ENCODE measurements at regions not wholly inside any gene's neighbourhood (a gene's known extent, or its start where the extent isn't known, plus 50 kb on each side); places are given as distances from the start of the nearest gene placed in this dataset.

GRCh38 chr21:34022627-34023335 lies 50.6 kb upstream of the MRPS6 start:
- no peak for DNase-seq

- no peak for DNase-seq
These were observed 51.7 kb upstream of the MRPS6 start for GRCh38 chr21:34021726-34022125.

- no peak for DNase-seq
These were observed 52.3 kb upstream of the MRPS6 start for GRCh38 chr21:34020983-34021553.

DNA sequence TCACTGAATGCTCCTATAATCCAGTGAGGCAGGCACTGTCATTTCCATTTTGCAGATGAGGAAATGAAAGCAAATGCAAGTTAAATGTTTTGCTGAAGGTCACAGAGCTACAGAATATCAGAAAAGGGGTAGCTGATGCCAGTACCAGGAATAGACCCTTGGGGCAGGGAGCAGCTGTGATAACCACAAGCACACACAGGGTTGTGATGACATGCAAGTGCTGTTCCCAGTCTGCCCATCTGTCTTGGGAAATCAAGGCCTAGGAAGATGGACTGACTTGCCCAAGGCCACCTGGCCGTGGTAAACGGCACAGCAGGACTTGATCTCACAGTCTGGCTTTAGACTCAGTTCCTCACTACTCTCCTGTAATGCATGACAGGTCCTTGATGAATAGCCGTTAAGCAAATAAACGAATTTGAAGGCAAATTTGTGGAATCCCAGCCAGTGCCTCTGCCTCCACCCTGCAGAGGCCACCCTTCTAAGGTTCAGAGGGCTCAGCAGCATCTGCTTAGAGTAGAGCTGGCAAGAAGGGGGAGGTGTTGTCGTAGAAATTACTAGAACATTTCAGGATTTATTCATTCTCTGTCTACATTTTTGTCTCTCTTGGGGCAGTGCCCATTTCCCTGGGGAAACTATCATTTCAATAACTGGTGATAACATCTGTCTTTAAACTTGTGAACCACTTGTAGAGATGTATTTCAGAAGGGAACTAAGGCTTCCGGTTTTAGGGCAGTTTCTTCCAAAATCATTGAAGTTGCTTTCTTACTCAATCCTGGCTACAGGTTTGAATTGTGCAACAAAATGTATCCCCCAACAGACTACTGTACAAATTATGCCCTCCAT lies 53.2 kb upstream of the MRPS6 start:
- DNase-seq, result peak; percentile 22

DNA sequence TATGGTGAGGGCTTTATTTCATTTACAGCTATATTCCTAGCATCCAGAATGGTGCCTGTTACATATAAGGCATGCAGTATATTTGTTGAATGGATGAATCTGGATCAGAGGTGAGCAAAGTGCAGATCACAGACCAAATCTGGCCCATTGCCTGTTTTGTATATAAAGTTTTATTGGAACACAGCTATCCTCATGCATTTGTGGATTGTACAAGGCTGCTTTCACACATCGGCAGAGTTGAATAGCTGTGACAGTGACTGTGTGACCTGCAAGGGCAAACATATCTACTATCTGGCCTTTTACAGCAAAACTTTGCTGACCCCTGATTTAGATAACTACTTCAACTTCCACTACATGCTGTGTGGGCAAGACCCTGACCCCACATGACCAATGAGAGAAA lies 54.0 kb upstream of the MRPS6 start:
- no peak for DNase-seq

DNA sequence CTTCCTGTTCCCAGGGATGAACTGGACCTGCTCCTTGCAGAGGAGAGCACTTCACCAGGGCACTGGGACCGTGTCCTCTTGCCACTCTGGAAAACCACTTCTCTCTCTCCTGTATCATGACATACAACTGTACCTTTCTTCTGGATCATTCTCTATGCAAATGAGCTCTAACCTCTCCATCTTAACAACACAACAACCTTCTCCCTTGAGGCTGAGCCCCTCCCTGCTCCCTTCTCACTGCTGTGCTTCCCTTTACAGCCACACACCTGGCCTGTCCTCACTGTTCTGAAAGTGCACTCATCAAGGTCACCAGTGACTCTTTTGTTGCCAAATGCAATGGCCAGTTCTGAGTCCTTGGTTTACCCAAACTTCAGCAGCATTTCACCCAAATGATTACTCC lies 54.5 kb upstream of the MRPS6 start:
- no peak for DNase-seq

GRCh38 chr21:34018185-34018584 lies 55.2 kb upstream of the MRPS6 start:
- DNase-seq, result no peak

DNA sequence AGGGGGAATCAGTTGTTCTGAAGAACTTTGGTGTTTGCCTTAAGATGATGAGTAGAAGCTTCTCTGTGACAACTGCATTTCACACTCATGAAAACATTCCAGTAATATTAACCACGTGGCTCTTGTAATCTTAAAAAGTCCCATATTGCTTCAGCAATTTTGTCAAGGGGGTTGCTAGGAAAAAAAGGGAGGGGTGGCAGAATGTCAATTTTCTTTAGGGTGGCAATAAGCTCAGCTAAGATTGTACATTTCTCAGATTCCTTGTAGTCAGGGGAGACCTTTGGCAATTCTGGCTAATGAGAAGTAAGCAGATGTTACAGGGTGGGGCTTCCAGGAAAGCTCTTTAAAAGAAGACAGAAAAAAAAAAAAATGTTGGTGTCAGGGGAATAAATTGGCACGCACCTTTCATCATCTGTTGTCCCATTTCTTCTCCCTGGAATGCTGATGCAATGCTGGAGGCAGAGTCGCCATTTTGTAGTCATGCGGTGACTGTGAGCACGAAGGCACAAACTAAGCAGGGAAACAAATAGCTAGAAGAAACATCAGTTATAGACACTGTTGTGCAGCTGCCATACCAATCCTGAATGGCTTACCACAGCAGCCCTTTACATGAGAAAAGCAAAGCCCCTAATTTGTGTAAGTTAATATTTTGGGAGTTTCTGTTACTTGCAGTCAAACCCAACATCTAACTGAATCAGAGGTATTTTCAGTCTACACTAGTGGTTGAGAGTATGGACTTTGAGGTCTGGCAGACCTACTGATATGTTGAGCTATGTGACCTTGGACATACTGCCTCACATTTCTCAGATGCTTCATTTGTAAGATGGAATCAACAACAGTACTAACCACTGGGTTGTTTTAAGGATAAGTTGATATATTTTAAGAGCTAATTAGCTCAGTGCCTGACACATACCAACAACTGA lies 56.1 kb upstream of the MRPS6 start:
- no peak for DNase-seq

GRCh38 chr21:34012640-34013039 lies 60.7 kb upstream of the MRPS6 start:
- no peak for DNase-seq

- no peak for DNase-seq
These were observed 61.7 kb upstream of the MRPS6 start for GRCh38 chr21:34011660-34012059.

- DNase-seq, result no peak
These were observed 64.2 kb upstream of the MRPS6 start for GRCh38 chr21:34009193-34009592.

GRCh38 chr21:34008618-34009017 lies 64.8 kb upstream of the MRPS6 start:
- no peak for DNase-seq

GRCh38 chr21:34006611-34007168 lies 66.7 kb upstream of the MRPS6 start:
- DNase-seq, result no peak

- no peak for DNase-seq
These were observed 68.4 kb upstream of the MRPS6 start for GRCh38 chr21:34004974-34005373.

DNA sequence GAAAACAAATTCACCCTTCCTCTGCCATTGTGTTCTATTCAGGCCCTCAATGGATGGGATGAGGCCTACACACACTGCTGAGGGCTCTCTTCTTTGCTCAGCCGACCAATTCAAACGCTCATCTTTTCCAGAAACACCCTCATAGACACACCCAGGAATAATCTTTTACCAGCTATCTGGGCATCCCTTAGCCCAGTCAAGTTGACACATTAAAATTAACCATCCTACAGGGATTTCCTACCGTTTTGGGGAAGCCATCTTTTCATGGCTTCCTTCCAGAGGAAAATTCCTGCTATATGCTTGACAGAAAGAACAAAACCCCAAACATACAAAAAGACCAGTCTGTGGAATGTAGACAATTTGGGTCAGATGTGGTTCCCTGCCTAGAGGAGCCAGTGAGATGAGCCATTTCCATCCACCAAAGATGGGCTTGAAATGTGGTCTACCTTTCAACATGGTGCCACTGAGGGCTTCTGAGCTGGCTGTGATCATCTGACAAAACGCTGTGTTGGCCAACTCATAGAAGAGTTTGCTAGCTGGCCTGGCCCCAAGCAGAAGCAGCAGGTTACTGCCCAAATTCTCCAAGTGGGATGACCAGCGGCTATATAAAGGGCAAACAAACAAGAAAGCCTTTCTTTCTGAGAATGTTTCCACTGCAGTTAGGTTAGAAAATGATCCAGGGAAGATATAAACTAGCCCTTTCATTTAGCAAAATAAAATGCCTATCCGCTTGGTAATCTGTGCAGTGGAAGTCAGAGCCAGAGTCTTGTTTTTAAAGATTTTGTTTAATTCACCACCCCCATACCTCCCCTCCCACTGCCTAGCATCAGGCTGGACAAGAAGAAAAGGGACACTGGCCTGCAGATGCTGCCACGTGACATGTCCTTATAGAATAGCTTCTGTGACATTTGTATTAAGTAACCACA lies 69.1 kb upstream of the MRPS6 start:
- DNase-seq, result no peak

GRCh38 chr21:34003428-34003827 lies 70.0 kb upstream of the MRPS6 start:
- DNase-seq, result no peak

DNA sequence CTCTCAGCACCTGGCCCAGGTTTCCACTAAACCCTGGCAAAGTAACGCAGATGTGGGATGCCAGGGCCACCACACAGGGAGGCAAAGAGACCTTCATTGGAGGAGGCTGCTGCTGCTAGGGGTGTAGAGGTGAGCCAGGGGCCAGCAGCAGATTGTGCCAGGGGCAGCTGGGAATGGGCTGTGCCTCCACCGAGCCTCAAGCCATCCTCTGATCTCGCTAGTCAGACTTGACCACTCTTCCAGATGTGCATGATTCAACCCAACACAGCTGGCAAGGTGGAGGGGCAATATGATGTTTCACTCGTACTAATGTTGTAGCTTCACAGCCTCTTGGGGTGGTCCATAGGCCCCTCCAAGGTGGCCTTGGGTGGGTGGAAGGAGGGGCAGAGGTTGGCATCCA lies 73.0 kb upstream of the MRPS6 start:
- DNase-seq, result no peak

DNA sequence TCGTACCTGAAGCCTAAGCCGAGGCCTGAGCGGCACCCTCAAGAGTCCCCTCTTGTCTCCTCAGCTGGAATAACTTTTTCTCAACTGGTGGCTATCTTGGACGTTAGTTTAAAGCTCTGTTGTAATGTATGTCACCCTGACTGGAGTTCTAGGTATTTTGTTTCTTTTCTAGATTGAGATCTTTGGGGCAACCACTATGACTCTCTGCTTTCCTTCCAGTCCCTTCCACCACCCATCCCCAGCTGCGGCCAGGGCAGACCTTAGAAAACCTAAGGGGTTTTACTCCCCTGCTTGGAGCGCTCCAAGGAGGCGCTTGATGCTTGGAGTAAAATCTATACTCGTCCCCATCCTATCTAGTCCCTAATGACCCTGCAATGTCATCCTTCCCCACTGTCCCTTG lies 74.6 kb upstream of the MRPS6 start:
- DNase-seq, result no peak

- no peak for DNase-seq
These were observed 75.0 kb upstream of the MRPS6 start for GRCh38 chr21:33998402-33998801.

- no peak for DNase-seq
These were observed 75.9 kb upstream of the MRPS6 start for GRCh38 chr21:33997436-33997835.

GRCh38 chr21:33994373-33994772 lies 78.8 kb upstream of the ATP5PO start:
- DNase-seq, result no peak
